K562 (cell line): ENCODE measurements at regions not wholly inside any gene's neighbourhood (a gene's known extent, or its start where the extent isn't known, plus 50 kb on each side); places are given as distances from the start of the nearest gene placed in this dataset.

Experiments used
- ATAC-seq: fragments of 200-7000 bp; cut with Tn5 transposase; 3 replicates; pipeline ENCODE4 v1.9.1; 2020; ENCODE audit warnings: moderate library complexity
- BruUV-seq: library from RNA; stranded (reverse); fragments of 400-500 nt; replicated peaks from 2 replicates; lab custom pipeline; 2021; lab: Mats Ljungman, UMichigan
- CTCF ChIA-PET: fragments of 300-600 bp; formaldehyde crosslinking; extraction: SDS; loops from one replicate; lab custom pipeline; 2021; ENCODE audit warnings: low intra/inter-chr PET ratio; lab: Yijun Ruan, JAX
- POLR2A ChIA-PET: fragments of 300-600, 350-650 bp; sonication (Branson Sonifier 250); formaldehyde crosslinking; extraction: SDS; loops from one replicate; lab custom pipeline; 2021; ENCODE audit warnings: antibody characterized with exemption, inconsistent platforms; lab: Yijun Ruan, JAX
- DNase-seq, 4 experiments: peaks; one replicate each; pipeline versions ENCODE4 v3.0.0 to v3.0.0-alpha.2; 2011 to 2018; ENCODE audit warnings: low spot score in 3 of 4, mixed read lengths in 3 of 4; ENCODE audit errors: extremely low read depth in 1 of 4
- FAIRE-seq: peaks from 2 replicates; lab custom pipeline; 2011; peaks lifted over from hg19 to GRCh38; lab: Jason Lieb, UNC
- H2AFZ ChIP-seq: 2 replicates; pipeline ENCODE4 v1.6.0; 2011; ENCODE audit warnings: low read depth, low read length, control low read depth, inconsistent platforms
- H3K27ac ChIP-seq: fragments of 200-600 bp; 3 replicates; pipeline ENCODE4 v1.8.0; 2011; ENCODE audit warnings: low read depth, mild to moderate bottlenecking, control low read depth, inconsistent platforms, low read length, moderate library complexity, mixed read lengths; ENCODE audit errors: extremely low read depth
- H3K27me3 ChIP-seq, 2 experiments: fragments of 300-600 bp in 1 of 2; 2 replicates in 1 of 2; 3 replicates in 1 of 2; pipeline versions ENCODE4 v1.6.0 to v1.8.0; 2011; ENCODE audit warnings: inconsistent platforms in 2 of 2, low read length in 2 of 2, mild to moderate bottlenecking in 1 of 2, mixed read lengths in 1 of 2, moderate library complexity in 1 of 2; ENCODE audit not compliant: control insufficient read depth in 2 of 2, insufficient read depth in 2 of 2
- H3K36me3 ChIP-seq: fragments of 300-600 bp; 3 replicates; pipeline ENCODE4 v1.8.0; 2011; ENCODE audit warnings: mild to moderate bottlenecking, low read length, inconsistent platforms; ENCODE audit not compliant: control insufficient read depth, insufficient read depth
- H3K4me1 ChIP-seq, 2 experiments: fragments of 200-600 bp in 1 of 2; replicated peaks in 1 of 2; 2 replicates in 1 of 2; 3 replicates in 1 of 2; pipeline versions ENCODE4 v1.5.1 to v1.8.0; 2011; ENCODE audit warnings: inconsistent platforms in 2 of 2, low read length in 2 of 2, mild to moderate bottlenecking in 1 of 2, mixed read lengths in 1 of 2, moderate library complexity in 1 of 2; ENCODE audit not compliant: control insufficient read depth in 2 of 2, insufficient read depth in 2 of 2
- H3K4me2 ChIP-seq: 2 replicates; pipeline ENCODE4 v1.6.1; 2011; ENCODE audit warnings: low read length, control low read depth, inconsistent platforms, mixed read lengths; ENCODE audit not compliant: insufficient read depth
- H3K4me3 ChIP-seq: fragments of 200-600 bp; sonication (generic), shearing (Covaris generic); 2 replicates; pipeline ENCODE4 v1.5.1; 2016; ENCODE audit warnings: control low read depth, inconsistent platforms
- H3K79me2 ChIP-seq: fragments of 200-600 bp; 3 replicates; pipeline ENCODE4 v1.8.0; 2011; ENCODE audit warnings: low read length, inconsistent platforms; ENCODE audit not compliant: control insufficient read depth, insufficient read depth
- H3K9ac ChIP-seq, 2 experiments: 2 replicates each; pipeline versions ENCODE4 v1.6.0 to v1.6.1; 2011; ENCODE audit warnings: low read depth in 2 of 2, low read length in 2 of 2, control low read depth in 1 of 2, inconsistent platforms in 1 of 2, mild to moderate bottlenecking in 1 of 2, mixed read lengths in 1 of 2; ENCODE audit not compliant: insufficient read depth in 1 of 2
- H3K9me1 ChIP-seq: one replicate; pipeline ENCODE4 v1.6.0; 2011; ENCODE audit warnings: inconsistent platforms, mild to moderate bottlenecking, low read length, moderate library complexity; ENCODE audit not compliant: control insufficient read depth, insufficient read depth
- H3K9me3 ChIP-seq: replicated peaks from 2 replicates; pipeline ENCODE4 v1.5.1; 2011; ENCODE audit warnings: low read depth, low read length, inconsistent platforms; ENCODE audit not compliant: control insufficient read depth, insufficient read depth
- H4K20me1 ChIP-seq: replicated peaks from 2 replicates; pipeline ENCODE4 v1.6.1; 2011; ENCODE audit warnings: low read length, inconsistent platforms, mixed read lengths; ENCODE audit not compliant: control insufficient read depth, insufficient read depth
- ARID1B ChIP-seq: fragments of 450-650 bp; IDR thresholded peaks from 2 replicates; pipeline ENCODE4 v1.6.1; 2016; ENCODE audit warnings: antibody characterized with exemption, mild to moderate bottlenecking, inconsistent platforms
- ATF2 ChIP-seq: sonication (generic); formaldehyde crosslinking; IDR thresholded peaks from 2 replicates; pipeline ENCODE4 v1.8.1; 2022; ENCODE audit warnings: missing genetic modification reagents
- CBFA2T3 ChIP-seq: fragments of 450-650 bp; IDR thresholded peaks from 2 replicates; pipeline ENCODE4 v1.6.1; 2017
- CCNT2 ChIP-seq: IDR thresholded peaks from 2 replicates; pipeline ENCODE4 v1.6.1; 2011; ENCODE audit warnings: borderline replicate concordance, low read depth, mild to moderate bottlenecking, moderate library complexity, mixed read lengths, low read length; ENCODE audit not compliant: insufficient read length; ENCODE audit errors: extremely low read depth
- CXXC5 ChIP-seq: fragments of 250-450 bp; sonication (Bioruptor Pico); IDR thresholded peaks from 2 replicates; pipeline ENCODE4 v1.8.0; 2022; ENCODE audit warnings: inconsistent platforms, mild to moderate bottlenecking, moderate library complexity
- DPF2 ChIP-seq: fragments of 450-650 bp; IDR thresholded peaks from 2 replicates; pipeline ENCODE4 v1.6.1; 2016
- EP300 ChIP-seq: IDR thresholded peaks from 2 replicates; pipeline ENCODE4 v1.6.1; 2012; ENCODE audit warnings: low read length, improper control_type of control experiment
- ESRRA ChIP-seq: fragments of 450-650 bp; IDR thresholded peaks from 2 replicates; pipeline ENCODE4 v1.6.1; 2014; ENCODE audit warnings: low read depth, mild to moderate bottlenecking, moderate library complexity, borderline replicate concordance
- FOXA1 ChIP-seq: fragments of 450-650 bp; IDR thresholded peaks from 2 replicates; pipeline ENCODE4 v1.6.1; 2016; ENCODE audit warnings: mild to moderate bottlenecking, borderline replicate concordance
- MED1 ChIP-seq: sonication (generic); formaldehyde crosslinking; IDR thresholded peaks from 2 replicates; pipeline ENCODE4 v1.8.1; 2023; ENCODE audit warnings: missing genetic modification reagents, borderline replicate concordance
- MEF2D ChIP-seq: conservative IDR thresholded peaks from 2 replicates; pipeline ENCODE4 v1.6.1; 2016; ENCODE audit warnings: low read depth, missing genetic modification characterization, missing compliant biosample characterization
- NR4A1 ChIP-seq, 2 experiments: fragments of 250-450 bp in 1 of 2; fragments of 450-650 bp in 1 of 2; sonication (Bioruptor Pico) in 1 of 2; IDR thresholded peaks; 2 replicates each; pipeline versions ENCODE4 v1.4.0 to v1.6.1; 2016 to 2020; ENCODE audit warnings: mild to moderate bottlenecking in 2 of 2, missing compliant biosample characterization in 1 of 2, missing genetic modification characterization in 1 of 2, moderate library complexity in 1 of 2
- PBX2 ChIP-seq, 2 experiments: IDR thresholded peaks in 1 of 2; conservative IDR thresholded peaks in 1 of 2; 2 replicates each; pipeline ENCODE4 v1.6.1; 2016; ENCODE audit warnings: low read depth in 2 of 2, mild to moderate bottlenecking in 1 of 2, missing compliant biosample characterization in 1 of 2, missing genetic modification characterization in 1 of 2, moderate library complexity in 1 of 2
- RNF2 ChIP-seq: sonication (generic); IDR thresholded peaks from 2 replicates; pipeline ENCODE4 v1.6.1; 2016
- U2AF1 ChIP-seq: fragments of 200-400 bp; formaldehyde crosslinking; optimal IDR thresholded peaks from 2 replicates; pipeline ENCODE3; 2017; ENCODE audit warnings: mild to moderate bottlenecking, low read depth, low read length, moderate library complexity
- ZNF165 ChIP-seq: fragments of 250-450 bp; sonication (Bioruptor Pico); IDR thresholded peaks from 2 replicates; pipeline ENCODE4 v1.4.0; 2020; ENCODE audit warnings: borderline replicate concordance
- ZNF639 ChIP-seq, 2 experiments: fragments of 200-800 bp in 1 of 2; sonication (Bioruptor generic) in 1 of 2; sonication (generic) in 1 of 2; formaldehyde crosslinking in 1 of 2; IDR thresholded peaks in 1 of 2; conservative IDR thresholded peaks in 1 of 2; 2 replicates each; pipeline versions ENCODE4 v1.5.0 to v1.6.1; 2016 to 2020; ENCODE audit warnings: missing compliant biosample characterization in 1 of 2, missing genetic modification characterization in 1 of 2, missing genetic modification reagents in 1 of 2
- ZNF830 ChIP-seq: fragments of 250-450 bp; sonication (Bioruptor Pico); IDR thresholded peaks from 2 replicates; pipeline ENCODE4 v1.5.0; 2021; ENCODE audit warnings: mild to moderate bottlenecking
- WGBS: fragments of 100-300 bp; shearing (Covaris generic); methylation state at CpG from one replicate; pipeline ENCODE4 v1.1.6; 2016; ENCODE audit warnings: low coverage, mixed read lengths; ENCODE audit not compliant: insufficient coverage; ENCODE audit errors: missing lambda C conversion rate; 5-methylcytosine and 5-hydroxymethylcytosine counted together
- in situ Hi-C: fragments of 300-500 bp; cut with MboI; formaldehyde crosslinking; loops from 4 replicates; pipeline ENCODE4 v1.15.0; 2018; ENCODE audit warnings: inconsistent platforms, mixed read lengths
- intact Hi-C: fragments of 100-400 bp; cut with micrococcal nuclease; formaldehyde crosslinking; loops from 2 replicates; pipeline ENCODE4 v1.14.2; 2022

- DNase-seq (peak in 1 of 4 experiments; percentile 19), ATAC-seq (peak; percentile 42; the same call in 1 of the 3 replicates), FAIRE-seq (peak; percentile 26)
- no peaks in the 10 kb centered on the region for H3K9me1 ChIP-seq
- no peaks in the 10 kb centered on the region for H3K9me3 ChIP-seq
- no peaks in the 10 kb centered on the region for H4K20me1 ChIP-seq
- no peak overlapping the region for H3K4me3 ChIP-seq
- no peak overlapping the region for H3K4me2 ChIP-seq
- no peaks in the 10 kb centered on the region for H3K4me1 ChIP-seq
- ChIA-PET POLR2A (no interaction called here), CTCF (no interaction called here)
- no peaks in the 10 kb centered on the region for H3K36me3 ChIP-seq
- intact Hi-C loops: no loop called here
- H3K79me2 ChIP-seq: no peaks in the 10 kb centered on the region
- no peak overlapping the region for H3K27ac ChIP-seq
- in situ Hi-C loops: no loop called here
- WGBS: 12% methylated on average over 5 of the region's 5 CpGs
- no TSS peak for BruUV-seq
- H3K27me3 ChIP-seq: no peaks in the 10 kb centered on the region
- no peak overlapping the region for H2AFZ ChIP-seq
- no peak overlapping the region for H3K9ac ChIP-seq
- TF ChIP-seq PBX2 (CRISPR knock-in tag; IDR thresholded peaks at IDR 0.05; ENCODE audit: low read depth) (no peak), PBX2 (tag; conservative IDR thresholded peaks at IDR 0.05; ENCODE audit: low read depth) (peak; percentile 95), ZNF830 (CRISPR knock-in tag) (no peak), NR4A1 (CRISPR knock-in tag; IDR thresholded peaks at IDR 0.05) (no peak), NR4A1 (tag; IDR thresholded peaks at IDR 0.05) (no peak), ZNF639 (CRISPR knock-in tag; conservative IDR thresholded peaks at IDR 0.05 in 1 of 2, IDR thresholded peaks at IDR 0.05 in 1 of 2) (peak in 1 of 2 experiments; percentile 45; a peak in 1 of 4 replicates), CCNT2 (no peak), CBFA2T3 (0 out of 2 replicates have a peak, but pooled peaks have one; percentile 23), EP300 (peak; percentile 42; the same call in 1 of the 2 replicates), ESRRA (0 out of 2 replicates have a peak, but pooled peaks have one; percentile 25), U2AF1 (no peak), ATF2 (CRISPR knock-in tag) (no peak), CXXC5 (peak; percentile 23; the same call in 1 of the 2 replicates), MED1 (CRISPR knock-in tag) (no peak), RNF2 (no peak), ZNF165 (CRISPR knock-in tag) (no peak), ARID1B (peak; percentile 38; the same call in 1 of the 2 replicates), FOXA1 (no peak), DPF2 (peak; percentile 52; the same call in 1 of the 2 replicates), MEF2D (peak; percentile 69)
Measured at GRCh38 chr1:118298397-118298796, 113.4 kb upstream of the SPAG17 start.
